ENCODE measurements at regions not wholly inside any gene's neighbourhood (a gene's known extent, or its start where the extent isn't known, plus 50 kb on each side); places are given as distances from the start of the nearest gene placed in this dataset.

GRCh38 chr6:8361259-8361658 lies 74.1 kb downstream of the SLC35B3 start:
- TF ChIP-seq CTCF (conservative IDR thresholded peaks at IDR 0.05; ENCODE audit: low read length) = no peak
- no peak for TF ChIP-seq EZH2phosphoT487 (IDR thresholded peaks at IDR 0.05; ENCODE audit: borderline replicate concordance, low read depth, low read length)
